CD4-positive, alpha-beta T cell treated with Interleukin-1 beta for 1 hour (primary cell): ENCODE measurements at regions not wholly inside any gene's neighbourhood (a gene's known extent, or its start where the extent isn't known, plus 50 kb on each side); places are given as distances from the start of the nearest gene placed in this dataset.

Experiments
- DNase-seq, 2 donors: peaks; one replicate each; pipeline ENCODE4 v3.0.0-alpha.2; 2020 to 2022

DNA sequence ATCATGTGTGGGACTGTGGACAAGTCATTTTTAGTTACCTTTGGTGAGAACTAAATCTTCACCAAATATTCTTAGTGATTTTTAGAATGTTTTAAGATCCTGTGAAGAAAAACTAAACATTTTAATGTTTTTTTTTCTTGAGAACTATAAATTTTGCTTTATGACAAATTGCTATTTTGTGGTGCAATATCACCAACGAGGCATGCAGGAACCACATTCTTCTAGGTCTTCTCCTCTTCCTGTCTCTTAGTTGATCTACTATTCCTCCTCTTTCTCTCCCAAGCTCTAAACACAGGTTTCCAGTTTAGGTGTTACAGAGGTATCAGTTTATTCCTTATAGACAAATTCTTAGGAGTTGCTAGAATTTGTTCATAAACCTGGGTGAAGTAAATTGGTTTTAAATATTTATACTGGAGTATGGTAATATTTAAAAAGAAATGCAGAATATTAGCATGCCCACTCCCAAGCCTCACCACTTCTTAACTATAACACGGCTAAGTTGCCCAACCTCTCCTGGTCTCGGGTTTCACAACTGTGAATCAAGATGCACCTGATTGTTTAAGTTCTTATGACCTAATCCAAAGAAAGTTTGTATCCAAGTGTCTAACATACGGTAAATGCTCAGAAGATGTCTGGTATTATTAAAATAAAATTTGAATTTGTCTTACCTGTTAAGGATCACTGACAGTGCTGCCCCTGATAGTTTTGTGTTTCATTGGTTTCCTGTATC lies 56.5 kb upstream of the CLNK start:
- DNase-seq, result no peak

DNA sequence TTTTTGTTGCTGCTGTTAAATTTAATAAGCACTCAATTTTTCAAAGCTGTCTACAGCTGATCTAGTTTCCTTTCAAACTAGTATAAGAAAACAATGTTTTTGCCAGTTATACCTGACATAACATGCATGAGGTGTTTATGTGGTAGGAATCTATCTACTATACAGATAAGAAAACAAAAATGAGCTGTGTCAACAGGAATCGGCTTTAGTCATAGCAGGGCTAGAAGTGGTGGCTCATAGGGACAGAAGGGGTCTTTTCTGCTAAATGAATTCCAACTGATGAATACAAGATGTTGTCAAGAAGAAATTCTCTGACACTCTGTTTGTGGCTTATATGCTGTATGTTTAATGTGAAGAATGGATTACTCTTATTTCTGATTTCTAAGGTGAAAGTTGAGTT lies 55.7 kb upstream of the CLNK start:
- DNase-seq, result no peak

DNA sequence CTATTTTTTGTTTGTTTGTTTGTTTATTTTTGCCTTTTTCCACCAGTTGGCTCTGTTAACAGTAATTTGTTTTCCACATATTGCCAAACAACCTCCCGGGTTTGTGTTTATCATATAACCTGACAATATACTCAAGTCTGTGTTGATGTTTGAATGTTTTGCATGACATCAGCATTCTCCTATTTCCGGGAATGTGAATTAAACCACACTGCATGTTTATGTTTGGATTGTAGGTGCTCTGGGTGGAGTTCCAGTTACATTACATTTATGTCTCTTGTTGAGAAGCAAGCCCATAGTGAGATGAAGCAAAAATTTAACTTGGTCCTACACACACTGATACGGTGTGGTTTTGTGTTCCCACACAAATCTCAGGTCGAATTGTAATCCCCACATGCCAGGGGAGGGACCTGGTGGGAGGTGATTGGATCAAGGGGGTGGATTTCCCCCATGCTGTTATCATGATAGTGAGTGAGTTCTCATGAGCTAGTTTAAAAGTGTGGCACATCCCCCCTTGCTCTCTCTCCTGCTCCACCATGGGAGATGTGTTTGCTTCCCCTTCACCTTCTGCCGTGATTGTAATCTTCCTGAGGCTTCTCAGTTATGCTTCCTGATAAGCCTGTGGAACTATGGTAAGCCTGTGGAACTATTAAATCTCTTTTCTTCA lies 54.4 kb upstream of the CLNK start:
- DNase-seq, result no peak

DNA sequence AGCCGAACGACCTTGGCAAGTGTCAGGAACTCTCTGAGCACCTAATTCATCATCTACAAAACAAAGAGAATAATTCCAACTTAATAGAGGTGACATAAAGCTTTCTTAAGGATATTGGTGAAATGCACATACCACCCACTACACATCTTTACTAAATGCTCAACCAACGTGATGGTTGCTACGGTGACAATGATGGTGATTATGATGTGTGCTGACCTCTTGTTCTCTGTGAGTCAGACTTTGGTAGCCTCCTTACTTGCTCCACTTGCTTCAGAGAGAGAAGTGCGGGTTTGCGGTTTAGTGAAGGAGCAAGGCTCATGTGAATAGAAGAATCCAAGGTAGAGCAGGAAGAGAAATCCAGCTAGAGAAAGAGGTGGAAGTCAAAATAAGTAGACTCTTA lies 52.8 kb upstream of the CLNK start:
- no peak for DNase-seq

DNA sequence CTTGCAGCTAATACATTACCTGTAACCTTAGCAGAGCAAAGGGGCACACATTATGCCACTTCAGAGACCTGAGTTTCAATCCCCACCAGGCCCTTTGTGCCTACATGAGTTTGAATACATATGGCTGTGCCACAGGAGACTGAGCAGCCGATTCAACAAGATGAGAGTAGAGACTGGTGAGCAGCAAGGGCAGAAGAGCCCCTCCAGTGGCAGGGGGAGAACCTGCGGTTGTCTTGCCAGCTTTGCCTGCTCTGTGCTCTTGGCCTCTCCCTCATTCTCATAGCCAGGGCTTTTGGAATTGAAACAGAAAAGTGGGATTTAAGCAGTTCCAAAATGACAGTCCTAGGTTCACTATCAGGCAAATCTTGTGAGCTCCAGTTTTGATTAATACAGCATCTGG lies 52.3 kb upstream of the CLNK start:
- no peak for DNase-seq

DNA sequence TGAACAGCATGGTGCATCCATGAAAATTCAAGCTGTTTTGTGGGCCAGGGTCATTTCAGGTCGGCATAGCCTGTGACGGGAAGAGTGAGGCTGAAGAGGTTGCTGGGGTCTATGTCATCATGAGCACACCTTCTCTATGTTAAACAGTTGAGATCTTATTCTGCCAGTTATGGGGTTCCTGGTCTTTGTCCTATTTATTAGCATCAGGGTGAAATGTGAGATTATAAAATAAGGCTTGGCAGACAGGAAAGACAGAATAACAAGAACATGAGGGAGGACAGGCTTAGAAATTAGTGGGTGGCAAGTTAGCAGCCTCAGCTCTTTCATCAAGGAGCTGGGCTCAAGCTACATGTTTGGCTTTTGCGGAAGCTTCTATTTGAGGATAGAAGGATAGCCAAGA lies 51.7 kb upstream of the CLNK start:
- DNase-seq, result no peak

DNA sequence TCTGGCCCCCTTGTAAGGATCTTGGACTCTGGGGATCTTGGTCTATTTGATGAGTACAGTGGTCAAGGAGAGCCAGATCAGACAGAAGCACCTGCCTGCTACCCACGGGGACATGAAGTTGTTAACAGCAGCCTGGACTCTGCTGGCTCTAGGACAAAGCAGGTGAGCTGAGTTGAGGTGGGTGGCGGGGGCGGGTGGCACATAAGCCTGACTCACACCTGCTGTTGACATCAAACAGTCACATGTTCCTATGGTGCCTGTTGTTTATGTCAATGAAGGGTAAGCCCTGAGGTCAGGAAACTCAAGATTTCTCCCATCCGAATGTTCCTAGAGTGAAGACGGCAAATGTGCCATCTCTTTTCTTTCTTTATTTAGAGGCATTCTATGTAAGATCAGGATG lies 50.1 kb upstream of the CLNK start:
- no peak for DNase-seq
